NCI-H1694 treated with DMSO at 0.1 percent for 48 hours (cell line): ENCODE measurements at regions not wholly inside any gene's neighbourhood (a gene's known extent, or its start where the extent isn't known, plus 50 kb on each side); places are given as distances from the start of the nearest gene placed in this dataset.
"Not testable (repeated sequence)": the region's sequence is repeated elsewhere in the genome, so short reads cannot be mapped to it uniquely, and the experiment has no call there.

Source experiments
- DNase-seq: peaks from one replicate; lab custom pipeline; 2025; lab: John Stamatoyannopoulos, UW

DNA sequence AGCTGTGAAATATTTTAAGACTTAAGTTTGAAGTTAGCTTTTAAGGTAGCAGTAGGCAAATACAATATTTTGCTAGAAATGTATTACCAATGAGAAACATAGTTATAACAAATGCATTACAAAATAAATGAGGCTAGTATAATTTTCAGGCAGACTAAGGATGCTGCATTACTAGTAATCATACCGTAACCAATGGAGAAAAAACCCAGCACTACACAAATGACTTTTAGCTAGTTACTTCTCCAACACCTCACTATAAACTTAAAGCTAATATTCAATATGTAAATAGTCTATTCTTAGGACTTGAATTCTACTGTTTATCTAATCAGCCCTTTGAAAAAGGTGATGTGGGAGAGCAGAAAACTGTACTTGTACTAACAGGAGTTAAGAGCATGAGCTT is 285.3 kb upstream of the KLF14 start:
- DNase-seq: no peak

DNA sequence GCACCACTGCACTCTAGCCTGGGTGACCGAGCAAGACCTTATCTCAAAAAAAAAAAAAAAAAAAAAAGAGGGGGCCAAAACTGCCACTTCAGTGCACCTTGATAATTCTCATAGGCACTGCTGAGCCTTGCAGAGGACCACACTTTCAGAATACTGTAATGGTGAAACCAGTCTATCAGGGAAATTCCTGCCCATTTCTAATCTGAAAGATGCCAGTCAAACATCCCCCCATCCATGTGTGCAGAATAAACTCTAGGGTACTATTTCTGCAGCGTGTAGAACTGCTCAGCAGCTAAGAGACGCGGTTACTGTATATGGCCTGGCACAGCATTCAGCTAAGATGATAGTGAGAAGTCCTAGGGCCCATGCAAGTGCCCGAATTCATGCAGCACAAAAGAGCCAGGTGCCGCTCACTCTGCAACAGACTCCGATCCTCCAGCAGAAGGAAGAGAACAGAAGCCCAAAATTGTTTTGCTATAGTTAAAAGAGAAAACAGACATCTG is 286.8 kb upstream of the KLF14 start:
- peak; percentile 78 for DNase-seq

- peak; percentile 38 for DNase-seq
Observed at GRCh38 chr7:131021460-131021859, 287.5 kb upstream of the KLF14 start.

- DNase-seq: no peak
Observed at GRCh38 chr7:131021902-131022301, 287.9 kb upstream of the KLF14 start.

GRCh38 chr7:131026297-131027000 is 292.4 kb upstream of the KLF14 start:
- DNase-seq: no peak

GRCh38 chr7:131027287-131027773 is 293.3 kb upstream of the KLF14 start:
- peak; percentile 78 for DNase-seq

DNA sequence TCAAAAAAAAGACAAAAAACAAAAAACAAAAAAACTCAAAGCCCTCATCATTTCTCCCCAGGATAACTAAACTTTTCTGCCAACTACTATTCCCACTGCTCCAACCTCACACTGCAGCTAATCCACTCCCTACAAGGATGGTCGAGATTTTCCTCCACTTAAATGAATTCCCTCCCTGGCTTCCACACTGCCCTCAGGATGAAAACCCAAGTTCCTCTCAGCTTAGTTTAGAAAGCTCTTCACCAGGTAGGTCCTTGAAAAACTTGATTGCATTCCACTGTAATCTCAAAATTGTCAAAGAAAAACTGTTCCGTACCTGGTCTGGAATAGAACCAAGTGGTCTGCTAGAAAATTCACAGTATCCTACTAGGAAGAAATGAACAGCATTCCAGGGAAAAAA is 294.3 kb upstream of the KLF14 start:
- no peak for DNase-seq

GRCh38 chr7:131029002-131029401 is 295.0 kb upstream of the KLF14 start:
- no peak for DNase-seq

- DNase-seq: no peak
Observed at GRCh38 chr7:131031099-131031868, 296.4 kb upstream of the MKLN1 start.

- no peak for DNase-seq
Observed at GRCh38 chr7:131032786-131033185, 294.9 kb upstream of the MKLN1 start.

GRCh38 chr7:131034166-131034881 is 293.4 kb upstream of the MKLN1 start:
- DNase-seq: peak; percentile 64

DNA sequence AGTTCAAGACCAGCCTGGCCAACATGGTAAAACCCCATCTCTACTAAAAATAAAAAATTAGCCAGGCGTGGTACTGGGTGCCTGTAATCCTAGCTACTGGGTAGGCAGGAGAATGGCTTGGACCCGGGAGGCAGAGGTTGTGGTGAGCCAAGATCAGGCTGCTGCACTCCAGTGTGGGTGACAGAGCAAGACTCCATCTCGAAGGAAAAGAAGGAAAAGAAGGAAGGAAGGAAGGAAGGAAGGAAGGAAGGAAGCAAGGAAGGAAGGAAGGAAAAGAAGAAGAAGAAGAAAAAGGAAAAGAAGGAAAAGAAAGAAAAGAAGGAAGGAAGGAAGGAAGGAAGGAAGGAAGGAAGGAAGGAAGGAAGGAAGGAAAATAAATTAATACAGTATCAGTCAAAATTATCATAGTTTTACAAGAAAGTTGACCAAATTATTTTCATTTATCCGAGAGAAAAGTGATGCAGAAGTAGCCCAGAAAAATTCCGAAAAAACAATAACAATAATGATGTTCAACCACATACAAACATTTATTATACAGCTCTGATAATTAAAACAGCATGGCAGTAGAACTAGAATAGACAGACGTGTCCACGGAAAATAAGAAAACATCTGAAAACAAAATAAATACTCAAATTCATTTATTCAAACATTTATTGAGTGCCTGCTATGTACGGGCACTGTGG is 292.4 kb upstream of the MKLN1 start:
- no peak for DNase-seq

DNA sequence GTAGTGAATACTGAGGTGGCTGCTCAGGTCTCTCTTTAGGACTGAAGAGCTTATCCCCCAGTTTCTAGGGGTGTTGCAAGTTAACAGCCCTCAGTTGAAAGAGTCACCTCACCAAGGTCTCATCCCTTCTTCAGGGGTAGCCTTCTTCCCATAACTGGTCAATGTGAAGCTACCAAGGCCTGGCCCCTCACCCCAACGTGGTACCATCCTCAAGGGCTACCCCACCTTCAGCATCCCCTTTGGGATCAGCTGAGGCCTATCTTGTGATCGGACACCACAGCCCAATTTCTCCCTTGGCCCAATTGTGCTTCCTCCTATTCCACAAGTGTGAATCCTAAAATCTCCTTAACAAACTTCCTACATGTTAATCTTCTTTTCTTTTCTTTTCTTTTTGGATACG is 289.5 kb upstream of the MKLN1 start:
- no peak for DNase-seq

GRCh38 chr7:131039355-131039762 is 288.3 kb upstream of the MKLN1 start:
- no peak for DNase-seq

DNA sequence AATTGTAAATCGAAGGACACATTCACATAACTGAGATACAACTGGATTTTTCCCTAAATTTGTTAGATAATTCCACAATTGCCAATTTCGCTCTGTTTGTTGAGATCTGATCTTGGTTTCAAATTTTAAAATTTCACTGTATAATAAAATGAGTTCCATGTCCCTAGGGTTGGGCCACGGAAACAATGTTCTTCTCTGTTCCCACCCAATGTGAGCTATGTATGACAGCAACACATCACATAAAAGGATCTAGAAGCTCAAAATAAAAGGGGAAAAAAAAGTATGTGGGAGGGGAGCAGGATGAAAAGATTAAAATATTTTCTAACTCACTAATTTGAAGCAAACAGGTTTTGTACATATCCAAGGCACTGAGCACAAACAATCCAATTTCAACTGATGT is 287.8 kb upstream of the MKLN1 start:
- no peak for DNase-seq

GRCh38 chr7:131040467-131040932 is 287.2 kb upstream of the MKLN1 start:
- peak; percentile 75 for DNase-seq

GRCh38 chr7:131041012-131041695 is 286.5 kb upstream of the MKLN1 start:
- not testable (repeated sequence) for DNase-seq

DNA sequence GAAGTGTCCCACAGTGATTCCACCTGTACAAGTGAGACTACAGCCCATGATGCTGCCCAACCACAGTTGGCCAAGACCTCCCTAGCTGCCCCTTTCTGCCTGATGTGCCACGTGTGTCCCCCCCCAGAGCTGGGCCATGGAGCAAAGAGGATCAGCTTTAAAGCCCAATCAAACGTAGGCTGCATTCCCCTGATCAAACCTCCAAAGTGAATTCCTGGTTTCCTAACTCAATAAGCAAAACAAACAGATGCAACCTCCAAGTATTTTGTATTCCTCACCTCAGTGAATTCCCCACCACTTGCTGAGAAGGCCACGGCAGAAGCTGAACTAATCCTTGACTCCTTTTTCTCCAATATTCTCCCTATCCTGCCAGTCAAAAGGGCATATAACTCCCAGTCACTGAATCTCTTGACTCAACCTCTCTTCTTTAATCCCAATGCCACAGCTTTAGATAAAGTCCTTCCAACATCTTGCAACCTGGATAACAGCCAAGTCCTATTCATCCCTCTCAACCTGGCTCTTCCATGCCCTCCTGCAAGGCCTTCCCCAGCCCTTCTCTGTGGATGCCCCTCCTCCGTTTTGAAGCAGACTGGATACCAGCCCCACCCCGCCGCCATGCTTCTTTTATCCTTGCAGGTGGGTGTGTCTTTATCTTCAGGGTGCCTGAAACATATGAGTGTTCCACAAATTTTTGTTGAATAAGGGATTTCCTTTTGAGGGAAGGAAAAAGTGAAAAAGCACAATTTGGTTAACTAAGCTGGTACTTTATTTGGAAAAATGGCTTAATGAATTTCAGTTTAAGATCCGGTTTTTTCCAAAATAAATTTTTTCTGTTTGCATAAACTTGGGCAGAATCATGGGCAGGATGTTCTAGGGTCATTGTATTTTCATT is 285.2 kb upstream of the MKLN1 start:
- DNase-seq: no peak

DNA sequence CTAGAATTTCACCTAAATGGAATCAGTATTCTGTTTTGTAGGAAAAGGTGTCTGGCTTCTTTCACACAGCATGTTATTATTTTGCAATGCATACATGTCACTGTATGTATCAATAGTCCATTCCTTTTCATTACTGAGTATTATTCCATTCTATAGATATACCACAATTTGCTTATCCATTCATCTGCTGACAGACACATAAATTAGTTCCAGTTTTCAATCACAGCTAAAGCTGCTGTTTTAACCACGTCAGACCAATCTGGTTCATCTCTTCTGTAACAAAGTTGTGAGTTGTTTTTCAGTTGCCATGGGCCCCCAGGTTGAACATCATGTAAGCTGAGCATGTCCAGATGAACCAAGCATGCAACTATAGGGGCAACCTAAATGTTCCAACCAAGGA is 282.1 kb upstream of the MKLN1 start:
- DNase-seq: no peak

DNA sequence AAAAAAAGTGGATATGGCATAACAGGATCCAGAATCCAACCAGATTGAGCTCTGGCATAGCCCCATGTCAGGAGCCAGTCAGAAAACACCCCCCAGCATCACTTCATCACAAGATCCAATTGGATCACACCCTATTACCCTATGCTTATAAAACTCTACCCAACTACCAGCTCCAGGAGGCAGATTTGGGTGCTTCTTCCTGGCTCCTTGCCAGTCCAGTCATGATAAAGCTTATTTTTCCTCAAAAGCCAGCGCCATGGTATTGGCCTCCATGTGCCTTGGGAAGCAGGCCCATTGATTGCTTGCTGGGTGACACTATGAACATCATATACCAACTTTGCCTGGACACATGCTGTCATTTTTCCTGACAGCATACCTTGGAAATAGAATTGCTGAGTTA is 281.4 kb upstream of the MKLN1 start:
- no peak for DNase-seq
